ENCODE measurements at regions not wholly inside any gene's neighbourhood (a gene's known extent, or its start where the extent isn't known, plus 50 kb on each side); places are given as distances from the start of the nearest gene placed in this dataset.

- H3K27ac Mint-ChIP-seq (ENCODE audit: unreplicated experiment) = no peak overlapping the region
- no peaks in the 10 kb centered on the region for H3K36me3 Mint-ChIP-seq (ENCODE audit: unreplicated experiment)
- no peaks in the 10 kb centered on the region for H3K9me3 Mint-ChIP-seq (ENCODE audit: unreplicated experiment)
- TF ChIP-seq CTCF (IDR thresholded peaks at IDR 0.05; ENCODE audit: partially characterized antibody, unreplicated experiment) = no peak
- no peak overlapping the region for H3K4me3 Mint-ChIP-seq (ENCODE audit: unreplicated experiment)
- no peaks in the 10 kb centered on the region for H3K27me3 Mint-ChIP-seq (ENCODE audit: unreplicated experiment)
- no peak for DNase-seq
- peaks cover 23% of the 10 kb centered on the region for H3K4me1 Mint-ChIP-seq (ENCODE audit: low read depth, unreplicated experiment)
Measured at GRCh38 chr7:82701949-82702348, 258.4 kb upstream of the CACNA2D1 start.

- peak; percentile 59 for DNase-seq
Measured at GRCh38 chr7:82700741-82701140, 257.2 kb upstream of the CACNA2D1 start.

GRCh38 chr7:82699773-82700186, 256.2 kb upstream of the CACNA2D1 start:
- no peaks in the 10 kb centered on the region for H3K27me3 Mint-ChIP-seq (ENCODE audit: unreplicated experiment)
- H3K4me1 Mint-ChIP-seq (ENCODE audit: low read depth, unreplicated experiment) = peaks cover 23% of the 10 kb centered on the region
- no peaks in the 10 kb centered on the region for H3K36me3 Mint-ChIP-seq (ENCODE audit: unreplicated experiment)
- no peaks in the 10 kb centered on the region for H3K9me3 Mint-ChIP-seq (ENCODE audit: unreplicated experiment)
- no peak overlapping the region for H3K27ac Mint-ChIP-seq (ENCODE audit: unreplicated experiment)
- H3K4me3 Mint-ChIP-seq (ENCODE audit: unreplicated experiment) = no peak overlapping the region
- TF ChIP-seq CTCF (IDR thresholded peaks at IDR 0.05; ENCODE audit: partially characterized antibody, unreplicated experiment) = no peak
- DNase-seq = no peak

More at GRCh38 chr7:82700741-82701140, 257.2 kb upstream of the CACNA2D1 start:
- H3K27me3 Mint-ChIP-seq (ENCODE audit: unreplicated experiment) = no peaks in the 10 kb centered on the region
- H3K36me3 Mint-ChIP-seq (ENCODE audit: unreplicated experiment) = no peaks in the 10 kb centered on the region
- H3K4me1 Mint-ChIP-seq (ENCODE audit: low read depth, unreplicated experiment) = peaks cover 23% of the 10 kb centered on the region
- TF ChIP-seq CTCF (IDR thresholded peaks at IDR 0.05; ENCODE audit: partially characterized antibody, unreplicated experiment) = no peak
- H3K27ac Mint-ChIP-seq (ENCODE audit: unreplicated experiment) = peak overlapping the region; percentile 16
- no peaks in the 10 kb centered on the region for H3K9me3 Mint-ChIP-seq (ENCODE audit: unreplicated experiment)
- H3K4me3 Mint-ChIP-seq (ENCODE audit: unreplicated experiment) = no peak overlapping the region

GRCh38 chr7:82697897-82698296, 254.3 kb upstream of the CACNA2D1 start:
- H3K36me3 Mint-ChIP-seq (ENCODE audit: unreplicated experiment) = no peaks in the 10 kb centered on the region
- no peak for TF ChIP-seq CTCF (IDR thresholded peaks at IDR 0.05; ENCODE audit: partially characterized antibody, unreplicated experiment)
- no peak overlapping the region for H3K4me3 Mint-ChIP-seq (ENCODE audit: unreplicated experiment)

GRCh38 chr7:82696631-82697030, 253.1 kb upstream of the CACNA2D1 start:
- no peaks in the 10 kb centered on the region for H3K36me3 Mint-ChIP-seq (ENCODE audit: unreplicated experiment)
- H3K27ac Mint-ChIP-seq (ENCODE audit: unreplicated experiment) = no peak overlapping the region
- TF ChIP-seq CTCF (IDR thresholded peaks at IDR 0.05; ENCODE audit: partially characterized antibody, unreplicated experiment) = no peak
- H3K9me3 Mint-ChIP-seq (ENCODE audit: unreplicated experiment) = no peaks in the 10 kb centered on the region
- H3K27me3 Mint-ChIP-seq (ENCODE audit: unreplicated experiment) = no peaks in the 10 kb centered on the region
- peaks cover 9% of the 10 kb centered on the region for H3K4me1 Mint-ChIP-seq (ENCODE audit: low read depth, unreplicated experiment)
- DNase-seq = no peak
- H3K4me3 Mint-ChIP-seq (ENCODE audit: unreplicated experiment) = no peak overlapping the region

More at GRCh38 chr7:82697897-82698296, 254.3 kb upstream of the CACNA2D1 start:
- Mint-ChIP-seq H3K9me3 (ENCODE audit: unreplicated experiment) (no peaks in the 10 kb centered on the region), H3K4me1 (ENCODE audit: low read depth, unreplicated experiment) (peaks cover 14% of the 10 kb centered on the region), H3K27me3 (ENCODE audit: unreplicated experiment) (no peaks in the 10 kb centered on the region), H3K27ac (ENCODE audit: unreplicated experiment) (no peak overlapping the region)
- DNase-seq = no peak

Data from glutamatergic neuron (in vitro differentiated cells).